Tibial nerve (tissue), 4 donors: ENCODE measurements at regions not wholly inside any gene's neighbourhood (a gene's known extent, or its start where the extent isn't known, plus 50 kb on each side); places are given as distances from the start of the nearest gene placed in this dataset.

Experiments used
- EP300 ChIP-seq, 2 donors: sonication (generic); formaldehyde crosslinking; IDR thresholded peaks; one replicate each; pipeline ENCODE4 v1.6.1; 2017; ENCODE audit warnings: antibody characterized with exemption in 2 of 2, mild to moderate bottlenecking in 1 of 2
- TF ChIP-seq, protein P1 (sequence below), 5 experiments: fragments of 200-600 bp in 3 of 5; fragments of 450-650 bp in 2 of 5; sonication (generic) in 3 of 5; IDR thresholded peaks; one replicate each; pipeline ENCODE4 v1.5.1; 2016 to 2019; ENCODE audit warnings: antibody characterized with exemption in 5 of 5, mild to moderate bottlenecking in 3 of 5, moderate library complexity in 2 of 5

DNA sequence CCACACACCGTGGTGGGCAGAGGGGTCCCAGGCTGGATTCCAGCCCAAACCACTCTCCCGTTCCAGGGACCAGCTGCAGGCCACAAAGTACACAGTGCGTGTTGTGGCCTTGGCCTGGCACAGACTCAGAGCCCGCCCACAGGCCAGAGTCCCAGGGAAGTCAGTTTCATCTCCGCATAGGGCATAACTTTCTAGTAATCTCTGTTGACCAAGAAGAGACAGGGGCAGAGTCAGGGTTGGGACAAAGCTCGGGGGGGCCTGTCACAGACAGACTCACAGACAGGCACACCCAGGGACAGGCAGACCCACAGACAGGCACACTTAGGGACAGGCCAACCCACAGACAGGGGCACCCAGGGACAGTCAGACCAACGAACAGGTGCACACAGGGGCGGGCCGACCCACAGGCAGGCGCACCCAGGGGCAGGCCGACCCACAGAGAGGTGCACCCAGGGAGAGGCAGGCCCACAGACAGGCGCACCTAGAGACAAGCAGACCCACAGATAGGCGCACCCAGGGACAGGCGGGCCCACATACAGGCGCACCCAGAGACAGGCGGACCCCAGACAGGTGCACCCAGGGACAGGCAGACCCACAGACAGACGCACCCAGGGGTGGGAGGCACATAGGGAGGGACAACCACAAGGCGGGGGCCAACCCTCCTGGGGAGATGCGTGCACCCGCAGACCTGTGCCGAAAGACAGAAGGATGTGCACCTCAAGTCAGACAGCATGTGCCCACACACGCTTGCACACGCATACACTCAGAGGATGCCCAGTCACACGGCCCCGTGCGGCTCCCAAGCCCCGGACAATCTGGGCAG lies 323.3 kb upstream of the RTL1 start:
- TF ChIP-seq, protein P1, sequence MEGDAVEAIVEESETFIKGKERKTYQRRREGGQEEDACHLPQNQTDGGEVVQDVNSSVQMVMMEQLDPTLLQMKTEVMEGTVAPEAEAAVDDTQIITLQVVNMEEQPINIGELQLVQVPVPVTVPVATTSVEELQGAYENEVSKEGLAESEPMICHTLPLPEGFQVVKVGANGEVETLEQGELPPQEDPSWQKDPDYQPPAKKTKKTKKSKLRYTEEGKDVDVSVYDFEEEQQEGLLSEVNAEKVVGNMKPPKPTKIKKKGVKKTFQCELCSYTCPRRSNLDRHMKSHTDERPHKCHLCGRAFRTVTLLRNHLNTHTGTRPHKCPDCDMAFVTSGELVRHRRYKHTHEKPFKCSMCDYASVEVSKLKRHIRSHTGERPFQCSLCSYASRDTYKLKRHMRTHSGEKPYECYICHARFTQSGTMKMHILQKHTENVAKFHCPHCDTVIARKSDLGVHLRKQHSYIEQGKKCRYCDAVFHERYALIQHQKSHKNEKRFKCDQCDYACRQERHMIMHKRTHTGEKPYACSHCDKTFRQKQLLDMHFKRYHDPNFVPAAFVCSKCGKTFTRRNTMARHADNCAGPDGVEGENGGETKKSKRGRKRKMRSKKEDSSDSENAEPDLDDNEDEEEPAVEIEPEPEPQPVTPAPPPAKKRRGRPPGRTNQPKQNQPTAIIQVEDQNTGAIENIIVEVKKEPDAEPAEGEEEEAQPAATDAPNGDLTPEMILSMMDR (IDR thresholded peaks at IDR 0.05): no peak
- TF ChIP-seq EP300 (IDR thresholded peaks at IDR 0.05): no peak
